GM23338 (cell line): ENCODE measurements at regions not wholly inside any gene's neighbourhood (a gene's known extent, or its start where the extent isn't known, plus 50 kb on each side); places are given as distances from the start of the nearest gene placed in this dataset.
A peak's percentile ranks its signal among the peaks of the same experiment; 100 is the strongest.

Experiments
- ATAC-seq: fragments of 200-7000 bp; cut with Tn5 transposase; 3 replicates; pipeline ENCODE4 v1.9.1; 2020
- DNase-seq: peaks from one replicate; pipeline ENCODE4 v3.0.0-alpha.2; 2015; ENCODE audit warnings: low spot score
- H2AFZ ChIP-seq: fragments of 200-600 bp; sonication (generic); 2 replicates; pipeline ENCODE4 v1.8.0; 2016; ENCODE audit warnings: antibody characterized with exemption, mild to moderate bottlenecking, moderate library complexity
- H3F3A ChIP-seq: fragments of 200-600 bp; sonication (generic); replicated peaks from 2 replicates; pipeline ENCODE4 v1.8.0; 2017; ENCODE audit warnings: antibody characterized with exemption, mixed run types, low read depth
- H3K27ac ChIP-seq: fragments of 200-600 bp; sonication (generic); 2 replicates; pipeline ENCODE4 v1.6.1; 2016; ENCODE audit warnings: low read depth
- H3K27me3 ChIP-seq: fragments of 200-600 bp; sonication (generic); 2 replicates; pipeline ENCODE4 v1.8.0; 2016; ENCODE audit warnings: mild to moderate bottlenecking, mixed run types, moderate library complexity; ENCODE audit not compliant: insufficient read depth
- H3K36me3 ChIP-seq: fragments of 200-600 bp; sonication (generic); 2 replicates; pipeline ENCODE4 v1.8.0; 2016; ENCODE audit warnings: mild to moderate bottlenecking; ENCODE audit not compliant: insufficient read depth
- H3K4me1 ChIP-seq: fragments of 200-600 bp; sonication (generic); 2 replicates; pipeline ENCODE4 v1.8.0; 2016; ENCODE audit warnings: mild to moderate bottlenecking, moderate library complexity; ENCODE audit not compliant: insufficient read depth
- H3K4me2 ChIP-seq: fragments of 200-600 bp; sonication (generic); 2 replicates; pipeline ENCODE4 v1.7.1; 2017; ENCODE audit warnings: mixed run types
- H3K4me3 ChIP-seq: fragments of 200-600 bp; sonication (generic); 2 replicates; pipeline ENCODE4 v1.6.1; 2016; ENCODE audit warnings: mixed run types
- H3K79me2 ChIP-seq: fragments of 200-600 bp; sonication (generic); replicated peaks from 2 replicates; pipeline ENCODE4 v1.8.0; 2017; ENCODE audit warnings: mild to moderate bottlenecking; ENCODE audit not compliant: insufficient read depth
- H3K9me2 ChIP-seq: fragments of 200-600 bp; sonication (generic); 2 replicates; pipeline ENCODE4 v1.8.0; 2017; ENCODE audit not compliant: insufficient read depth
- H4K20me1 ChIP-seq: fragments of 200-600 bp; sonication (generic); replicated peaks from 2 replicates; pipeline ENCODE4 v1.8.0; 2017; ENCODE audit warnings: mild to moderate bottlenecking; ENCODE audit not compliant: insufficient read depth
- H3K27ac Mint-ChIP-seq: 2 replicates; pipeline ENCODE4 v1.8.0; 2020; ENCODE audit warnings: inconsistent platforms, mild to moderate bottlenecking, moderate library complexity, mixed read lengths
- H3K27me3 Mint-ChIP-seq: 3 replicates; pipeline ENCODE4 v1.8.0; 2022; ENCODE audit warnings: low read depth, mild to moderate bottlenecking, moderate library complexity, mixed read lengths, inconsistent platforms; ENCODE audit not compliant: insufficient read depth, poor library complexity
- H3K36me3 Mint-ChIP-seq: 3 replicates; pipeline ENCODE4 v1.8.0; 2021; ENCODE audit warnings: low read depth, mild to moderate bottlenecking, inconsistent platforms, moderate library complexity, mixed read lengths
- H3K4me1 Mint-ChIP-seq: 3 replicates; pipeline ENCODE4 v1.8.0; 2020; ENCODE audit warnings: mild to moderate bottlenecking, inconsistent platforms, mixed read lengths
- H3K4me3 Mint-ChIP-seq: 3 replicates; pipeline ENCODE4 v1.8.0; 2021; ENCODE audit warnings: moderate library complexity, mild to moderate bottlenecking, inconsistent platforms, mixed read lengths
- H3K9me3 Mint-ChIP-seq: 3 replicates; pipeline ENCODE4 v1.8.0; 2020; ENCODE audit warnings: moderate library complexity, mild to moderate bottlenecking, inconsistent platforms, mixed read lengths
- CREB1 ChIP-seq: fragments of 250-450 bp; sonication (Bioruptor Pico); IDR thresholded peaks from 2 replicates; pipeline ENCODE4 v1.5.0; 2020; ENCODE audit warnings: low read depth, mild to moderate bottlenecking, moderate library complexity
- EZH2phosphoT487 ChIP-seq: fragments of 200-600 bp; sonication (generic); IDR thresholded peaks from one replicate; pipeline ENCODE4 v1.8.1; 2018; ENCODE audit warnings: antibody characterized with exemption; ENCODE audit not compliant: unreplicated experiment
- NANOG ChIP-seq: IDR thresholded peaks from 2 replicates; pipeline ENCODE4 v1.6.1; 2016; ENCODE audit warnings: antibody characterized with exemption, borderline replicate concordance
- REST ChIP-seq: IDR thresholded peaks from one replicate; pipeline ENCODE4 v1.6.1; 2018; ENCODE audit warnings: antibody characterized with exemption; ENCODE audit not compliant: unreplicated experiment
- STAT1 ChIP-seq: IDR thresholded peaks from one replicate; pipeline ENCODE4 v1.6.1; 2016; ENCODE audit warnings: antibody characterized with exemption; ENCODE audit not compliant: unreplicated experiment
- ZNF114 ChIP-seq: fragments of 250-450 bp; sonication (Bioruptor Pico); IDR thresholded peaks from 2 replicates; pipeline ENCODE4 v1.5.0; 2020; ENCODE audit warnings: mild to moderate bottlenecking, moderate library complexity
- ZNF331 ChIP-seq: fragments of 250-450 bp; sonication (Bioruptor Pico); IDR thresholded peaks from 2 replicates; pipeline ENCODE4 v1.5.0; 2020; ENCODE audit warnings: low read depth, mild to moderate bottlenecking, moderate library complexity

GRCh38 chr14:73784988-73785313, 66.7 kb upstream of the PTGR2 start:
- no peak overlapping the region for H3K27ac ChIP-seq
- peak overlapping the region; percentile 90 for H3K4me2 ChIP-seq
- Mint-ChIP-seq H3K27ac (no peak overlapping the region), H3K27me3 (peaks cover 78% of the 10 kb centered on the region), H3K4me3 (peak overlapping the region; percentile 88; the same call in 2 of the 3 replicates), H3K36me3 (no peaks in the 10 kb centered on the region), H3K9me3 (no peaks in the 10 kb centered on the region), H3K4me1 (peaks cover 43% of the 10 kb centered on the region)
- DNase-seq = no peak
- peaks cover 32% of the 10 kb centered on the region for H3K4me1 ChIP-seq
- H3K9me2 ChIP-seq = no peaks in the 10 kb centered on the region
- H3K4me3 ChIP-seq = peak overlapping the region; percentile 80
- H3F3A ChIP-seq = 0 out of 2 replicates have a peak, but pooled peaks cover 3% of the 10 kb centered on the region
- H2AFZ ChIP-seq = no peak overlapping the region
- no peak for TF ChIP-seq ZNF114
- H3K27me3 ChIP-seq = peaks cover 93% of the 10 kb centered on the region
- H3K79me2 ChIP-seq = no peaks in the 10 kb centered on the region
- ATAC-seq = no peak
- H4K20me1 ChIP-seq = peaks cover 14% of the 10 kb centered on the region
- H3K36me3 ChIP-seq = no peaks in the 10 kb centered on the region

GRCh38 chr14:73784181-73784987, 67.2 kb upstream of the PTGR2 start:
- peaks cover 14% of the 10 kb centered on the region for H4K20me1 ChIP-seq
- no peak for ATAC-seq
- no peak overlapping the region for H3K27ac Mint-ChIP-seq
- H3K9me2 ChIP-seq = no peaks in the 10 kb centered on the region
- H3K27me3 ChIP-seq = peaks cover 87% of the 10 kb centered on the region
- DNase-seq = peak; percentile 33
- peaks cover 43% of the 10 kb centered on the region for H3K4me1 Mint-ChIP-seq
- H3K4me3 Mint-ChIP-seq = no peak overlapping the region; the same call in 2 of the 3 replicates
- H3K36me3 Mint-ChIP-seq = no peaks in the 10 kb centered on the region
- no peak overlapping the region for H3K27ac ChIP-seq
- no peaks in the 10 kb centered on the region for H3K79me2 ChIP-seq
- H2AFZ ChIP-seq = no peak overlapping the region
- peak overlapping the region; percentile 90 for H3K4me2 ChIP-seq
- no peaks in the 10 kb centered on the region for H3K9me3 Mint-ChIP-seq
- H3K4me1 ChIP-seq = peaks cover 32% of the 10 kb centered on the region
- no peak overlapping the region for H3K4me3 ChIP-seq
- no peak for TF ChIP-seq CREB1 (CRISPR knock-in tag)
- TF ChIP-seq ZNF114 = no peak
- no peak for TF ChIP-seq NANOG
- TF ChIP-seq STAT1 = no peak
- TF ChIP-seq REST = no peak
- no peak for TF ChIP-seq ZNF331 (CRISPR knock-in tag)
- TF ChIP-seq EZH2phosphoT487 = no peak
- 0 out of 2 replicates have a peak, but pooled peaks cover 3% of the 10 kb centered on the region for H3F3A ChIP-seq
- no peaks in the 10 kb centered on the region for H3K36me3 ChIP-seq
- H3K27me3 Mint-ChIP-seq = peaks cover 77% of the 10 kb centered on the region
